ENCODE measurements at regions not wholly inside any gene's neighbourhood (a gene's known extent, or its start where the extent isn't known, plus 50 kb on each side); places are given as distances from the start of the nearest gene placed in this dataset.

GRCh38 chr1:98403963-98404480, 257.5 kb upstream of the SNX7 start:
- no peak for TF ChIP-seq POLR2A (IDR thresholded peaks at IDR 0.05)
- TF ChIP-seq, protein P1, sequence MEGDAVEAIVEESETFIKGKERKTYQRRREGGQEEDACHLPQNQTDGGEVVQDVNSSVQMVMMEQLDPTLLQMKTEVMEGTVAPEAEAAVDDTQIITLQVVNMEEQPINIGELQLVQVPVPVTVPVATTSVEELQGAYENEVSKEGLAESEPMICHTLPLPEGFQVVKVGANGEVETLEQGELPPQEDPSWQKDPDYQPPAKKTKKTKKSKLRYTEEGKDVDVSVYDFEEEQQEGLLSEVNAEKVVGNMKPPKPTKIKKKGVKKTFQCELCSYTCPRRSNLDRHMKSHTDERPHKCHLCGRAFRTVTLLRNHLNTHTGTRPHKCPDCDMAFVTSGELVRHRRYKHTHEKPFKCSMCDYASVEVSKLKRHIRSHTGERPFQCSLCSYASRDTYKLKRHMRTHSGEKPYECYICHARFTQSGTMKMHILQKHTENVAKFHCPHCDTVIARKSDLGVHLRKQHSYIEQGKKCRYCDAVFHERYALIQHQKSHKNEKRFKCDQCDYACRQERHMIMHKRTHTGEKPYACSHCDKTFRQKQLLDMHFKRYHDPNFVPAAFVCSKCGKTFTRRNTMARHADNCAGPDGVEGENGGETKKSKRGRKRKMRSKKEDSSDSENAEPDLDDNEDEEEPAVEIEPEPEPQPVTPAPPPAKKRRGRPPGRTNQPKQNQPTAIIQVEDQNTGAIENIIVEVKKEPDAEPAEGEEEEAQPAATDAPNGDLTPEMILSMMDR (IDR thresholded peaks at IDR 0.05): no peak
- TF ChIP-seq EP300 (IDR thresholded peaks at IDR 0.05): no peak

Data from ovary (tissue), 3 donors.